Body of pancreas (tissue), 4 donors: ENCODE measurements at regions not wholly inside any gene's neighbourhood (a gene's known extent, or its start where the extent isn't known, plus 50 kb on each side); places are given as distances from the start of the nearest gene placed in this dataset.

Source experiments
- ATAC-seq: fragments of 150-250 bp; one replicate; pipeline ENCODE4 v1.9.1; 2016
- DNase-seq, 4 donors: peaks; one replicate each; pipeline ENCODE4 v3.0.0-alpha.2; 2019
- H3K27ac ChIP-seq, 4 donors: fragments of 200-600 bp; sonication (generic); 1 replicate in 3 of 4; 2 replicates in 1 of 4; pipeline versions ENCODE4 v1.5.1 to v1.6.1; 2016 to 2019; ENCODE audit warnings: mild to moderate bottlenecking in 1 of 4, mixed read lengths in 1 of 4, moderate library complexity in 1 of 4
- H3K27me3 ChIP-seq, 2 donors: fragments of 200-600 bp; sonication (generic); one replicate each; pipeline ENCODE4 v1.6.0; 2016; ENCODE audit warnings: mild to moderate bottlenecking in 1 of 2
- H3K36me3 ChIP-seq, 2 donors: fragments of 200-600 bp; sonication (generic); replicated peaks in 1 of 2; 2 replicates each; pipeline ENCODE4 v1.5.1; 2016; ENCODE audit warnings: low read depth in 2 of 2; ENCODE audit not compliant: insufficient read depth in 1 of 2
- H3K4me1 ChIP-seq: fragments of 200-600 bp; sonication (generic); one replicate; pipeline ENCODE4 v1.6.0; 2016
- H3K4me3 ChIP-seq, 2 donors: fragments of 200-600 bp; sonication (generic); 1 replicate in 1 of 2; 2 replicates in 1 of 2; pipeline ENCODE4 v1.5.1; 2016 to 2019
- H3K9me3 ChIP-seq, 3 donors: fragments of 200-600 bp; sonication (generic); 1 replicate in 2 of 3; 2 replicates in 1 of 3; pipeline ENCODE4 v1.5.1; 2016
- POLR2A ChIP-seq, 3 donors: fragments of 450-650 bp; IDR thresholded peaks; one replicate each; pipeline ENCODE4 v1.6.1; 2016; ENCODE audit warnings: antibody characterized with exemption in 3 of 3, mild to moderate bottlenecking in 2 of 3
- WGBS, 2 donors: methylation state at CpG; one replicate each; pipeline ENCODE4 v1.1.5; 2017; 5-methylcytosine and 5-hydroxymethylcytosine counted together
- intact Hi-C: fragments of 100-400 bp; cut with DNase I; formaldehyde crosslinking; loops from one replicate; pipeline ENCODE4 v1.15.1; 2023
- TF ChIP-seq, protein P1 (sequence below), 7 experiments: fragments of 450-650 bp in 4 of 7; fragments of 200-600 bp in 3 of 7; sonication (generic) in 3 of 7; IDR thresholded peaks; one replicate each; pipeline ENCODE4 v1.5.1; 2016 to 2019; ENCODE audit warnings: antibody characterized with exemption in 7 of 7

DNA sequence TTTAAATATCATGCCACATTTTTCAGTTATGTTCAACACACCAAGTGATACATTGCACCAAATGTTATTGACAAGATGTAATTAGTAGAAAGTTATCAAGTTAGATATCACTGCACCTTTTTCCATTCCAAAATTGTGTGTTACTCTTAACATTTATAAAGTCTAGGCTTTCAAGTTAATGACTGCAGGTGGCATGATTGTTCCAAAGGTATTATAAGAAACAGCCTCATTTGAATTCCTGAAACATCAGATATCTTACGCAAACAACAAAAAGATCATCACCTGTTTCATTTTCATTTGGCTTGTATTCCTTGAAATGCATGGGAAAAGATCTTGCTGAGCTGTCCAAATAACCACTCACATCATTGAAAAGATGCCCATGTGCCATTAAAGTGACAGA, 1528.2 kb upstream of the ZEB2 start:
- no peaks in the 10 kb centered on the region for H3K27me3 ChIP-seq
- DNase-seq (no peak), ATAC-seq (no peak)
- no peaks in the 10 kb centered on the region for H3K36me3 ChIP-seq
- H3K27ac ChIP-seq, result no peak overlapping the region
- H3K4me1 ChIP-seq, result no peaks in the 10 kb centered on the region
- 57 to 59% methylated on average over 1 of the region's 1 CpG for WGBS, 2 donors
- TF ChIP-seq, protein P1, sequence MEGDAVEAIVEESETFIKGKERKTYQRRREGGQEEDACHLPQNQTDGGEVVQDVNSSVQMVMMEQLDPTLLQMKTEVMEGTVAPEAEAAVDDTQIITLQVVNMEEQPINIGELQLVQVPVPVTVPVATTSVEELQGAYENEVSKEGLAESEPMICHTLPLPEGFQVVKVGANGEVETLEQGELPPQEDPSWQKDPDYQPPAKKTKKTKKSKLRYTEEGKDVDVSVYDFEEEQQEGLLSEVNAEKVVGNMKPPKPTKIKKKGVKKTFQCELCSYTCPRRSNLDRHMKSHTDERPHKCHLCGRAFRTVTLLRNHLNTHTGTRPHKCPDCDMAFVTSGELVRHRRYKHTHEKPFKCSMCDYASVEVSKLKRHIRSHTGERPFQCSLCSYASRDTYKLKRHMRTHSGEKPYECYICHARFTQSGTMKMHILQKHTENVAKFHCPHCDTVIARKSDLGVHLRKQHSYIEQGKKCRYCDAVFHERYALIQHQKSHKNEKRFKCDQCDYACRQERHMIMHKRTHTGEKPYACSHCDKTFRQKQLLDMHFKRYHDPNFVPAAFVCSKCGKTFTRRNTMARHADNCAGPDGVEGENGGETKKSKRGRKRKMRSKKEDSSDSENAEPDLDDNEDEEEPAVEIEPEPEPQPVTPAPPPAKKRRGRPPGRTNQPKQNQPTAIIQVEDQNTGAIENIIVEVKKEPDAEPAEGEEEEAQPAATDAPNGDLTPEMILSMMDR (IDR thresholded peaks at IDR 0.05), result peak in 3 of 7 experiments; percentile 13 to 18 (median 17)
- TF ChIP-seq POLR2A (IDR thresholded peaks at IDR 0.05), result no peak
- intact Hi-C loops, result no loop called here
- H3K4me3 ChIP-seq, result no peak overlapping the region
- no peaks in the 10 kb centered on the region for H3K9me3 ChIP-seq

DNA sequence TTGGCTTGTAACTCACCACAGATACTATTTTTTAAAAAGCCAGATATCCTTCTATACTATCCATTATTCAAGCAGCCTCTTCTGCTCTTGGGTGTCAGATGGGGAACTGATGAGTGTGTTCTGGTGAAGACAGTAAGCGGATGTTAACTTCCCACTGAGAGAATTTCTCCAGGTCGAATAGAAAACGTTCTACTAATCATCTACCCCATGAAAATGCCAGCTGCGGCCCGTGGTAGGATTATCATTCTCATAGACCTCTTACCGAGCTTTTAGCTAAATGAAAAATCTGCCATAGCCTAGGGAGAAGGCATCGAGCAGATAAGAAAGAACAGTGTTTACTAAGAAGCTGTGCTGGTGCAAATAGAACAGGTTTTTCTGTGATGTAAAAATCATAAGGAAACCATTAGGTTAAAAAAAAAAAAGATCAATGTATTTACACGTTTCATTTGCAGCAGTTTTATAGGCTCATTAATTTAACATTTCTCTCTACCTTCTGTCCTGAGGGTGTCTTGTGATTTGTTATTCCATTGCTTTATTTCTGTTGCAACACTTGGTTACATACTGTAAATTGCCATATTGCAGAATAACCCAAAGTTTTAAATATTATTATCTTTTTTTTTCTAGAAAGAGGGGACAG, 1521.5 kb upstream of the ZEB2 start:
- intact Hi-C loops, result no loop called here
- H3K4me1 ChIP-seq, result no peaks in the 10 kb centered on the region
- no peaks in the 10 kb centered on the region for H3K9me3 ChIP-seq
- 37 to 44% methylated on average over 8 of the region's 8 CpGs for WGBS, 2 donors
- H3K4me3 ChIP-seq, result no peak overlapping the region
- ATAC-seq (no peak), DNase-seq (no peak)
- H3K27me3 ChIP-seq, result no peaks in the 10 kb centered on the region
- TF ChIP-seq POLR2A (IDR thresholded peaks at IDR 0.05), result no peak
- TF ChIP-seq, protein P1 (IDR thresholded peaks at IDR 0.05), result no peak
- H3K27ac ChIP-seq, result no peak overlapping the region
- no peaks in the 10 kb centered on the region for H3K36me3 ChIP-seq

DNA sequence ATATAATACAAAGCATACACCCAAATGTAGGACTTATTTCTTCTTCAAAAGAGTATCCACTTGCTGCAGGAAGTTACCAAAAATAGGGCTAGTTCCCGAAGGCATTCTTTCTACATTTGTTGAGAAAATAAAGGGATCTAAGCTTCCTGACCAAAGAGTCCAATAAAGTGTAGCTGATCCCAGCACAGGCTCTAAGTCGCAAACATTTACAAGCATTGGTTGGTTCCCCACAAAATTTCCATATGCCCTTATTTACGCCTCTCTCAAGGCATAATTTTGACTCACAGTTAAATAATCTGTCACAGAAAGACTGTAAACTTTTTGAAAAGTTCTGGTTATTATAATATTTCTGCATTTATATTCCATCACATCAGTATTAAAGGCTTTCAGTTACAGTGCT, 1520.1 kb upstream of the ZEB2 start:
- Histone ChIP-seq H3K9me3 (no peaks in the 10 kb centered on the region), H3K27ac (no peak overlapping the region), H3K4me3 (no peak overlapping the region), H3K4me1 (no peaks in the 10 kb centered on the region), H3K27me3 (no peaks in the 10 kb centered on the region), H3K36me3 (no peaks in the 10 kb centered on the region)
- TF ChIP-seq POLR2A (IDR thresholded peaks at IDR 0.05), result no peak
- TF ChIP-seq, protein P1 (IDR thresholded peaks at IDR 0.05), result no peak
- WGBS, 2 donors, result 78 to 87% methylated on average over 3 of the region's 3 CpGs
- intact Hi-C loops, result no loop called here
- DNase-seq, result no peak
- no peak for ATAC-seq

DNA sequence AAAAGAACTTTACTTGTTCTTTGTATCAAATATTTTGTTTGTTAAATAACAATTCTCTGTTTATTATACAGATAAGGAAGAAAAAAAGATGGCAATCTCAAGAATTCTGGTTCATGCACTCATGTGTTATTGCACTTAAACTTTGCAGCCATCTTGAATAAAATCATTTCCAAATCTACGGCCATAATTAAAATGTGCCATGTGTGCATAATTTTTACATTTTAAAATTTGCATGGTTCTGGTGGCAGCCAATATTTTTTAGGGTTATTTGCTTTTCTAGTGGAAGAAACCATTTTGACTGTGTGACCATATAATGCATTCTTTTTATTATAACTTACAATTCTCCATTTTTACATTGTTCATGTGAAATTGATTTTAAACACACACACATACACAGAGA, 1518.1 kb upstream of the ZEB2 start:
- no peak for ATAC-seq
- Histone ChIP-seq H3K4me1 (no peaks in the 10 kb centered on the region), H3K4me3 (no peak overlapping the region), H3K9me3 (no peaks in the 10 kb centered on the region), H3K36me3 (no peaks in the 10 kb centered on the region), H3K27me3 (no peaks in the 10 kb centered on the region), H3K27ac (no peak overlapping the region)
- DNase-seq, result no peak
- 84 to 87% methylated on average over 1 of the region's 1 CpG for WGBS, 2 donors
- intact Hi-C loops, result no loop called here
- no peak for TF ChIP-seq POLR2A (IDR thresholded peaks at IDR 0.05)
- TF ChIP-seq, protein P1 (IDR thresholded peaks at IDR 0.05), result no peak

DNA sequence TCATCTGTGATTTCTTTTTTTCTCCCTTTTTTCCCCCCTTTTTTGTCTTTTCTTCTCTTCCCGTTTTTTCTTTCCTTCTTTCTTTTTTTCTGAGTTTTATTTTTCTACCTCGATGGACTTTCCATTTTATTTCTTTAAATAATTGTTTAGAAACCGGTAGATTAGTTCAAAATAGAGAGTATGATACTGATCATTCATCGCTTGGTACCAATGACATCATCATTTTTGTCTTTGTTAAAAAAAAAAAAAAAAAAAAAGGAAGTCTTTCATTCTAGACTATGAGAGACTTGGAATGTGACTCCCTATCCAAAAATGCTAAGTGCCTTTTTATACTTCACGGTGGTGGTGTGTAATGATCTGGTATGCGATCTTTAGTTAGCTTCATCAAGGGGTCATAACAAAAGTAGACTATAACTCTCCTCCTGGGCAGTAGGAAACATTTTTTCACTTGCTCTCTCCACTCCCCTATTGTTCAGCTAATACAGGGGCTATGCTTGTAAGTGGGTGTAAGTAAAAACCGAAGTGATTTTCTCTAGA, 1517.5 kb upstream of the ZEB2 start:
- H3K36me3 ChIP-seq, result no peaks in the 10 kb centered on the region
- H3K27me3 ChIP-seq, result no peaks in the 10 kb centered on the region
- no peak overlapping the region for H3K4me3 ChIP-seq
- DNase-seq, result no peak
- 80 to 82% methylated on average over 7 of the region's 7 CpGs for WGBS, 2 donors
- no peak for ATAC-seq
- no peaks in the 10 kb centered on the region for H3K9me3 ChIP-seq
- intact Hi-C loops, result no loop called here
- no peak for TF ChIP-seq POLR2A (IDR thresholded peaks at IDR 0.05)
- TF ChIP-seq, protein P1 (IDR thresholded peaks at IDR 0.05), result no peak
- no peak overlapping the region for H3K27ac ChIP-seq
- no peaks in the 10 kb centered on the region for H3K4me1 ChIP-seq
